ENCODE measurements at regions not wholly inside any gene's neighbourhood (a gene's known extent, or its start where the extent isn't known, plus 50 kb on each side); places are given as distances from the start of the nearest gene placed in this dataset.

GRCh38 chr9:79023134-79023580 is 548.6 kb upstream of the TLE4 start:
- H3K27me3 Mint-ChIP-seq (ENCODE audit: low read depth in 3 of 3) = peaks cover 0 to 5% (median 0%) of the 10 kb centered on the region in 3 donors
- no peak overlapping the region for H3K27ac Mint-ChIP-seq

GRCh38 chr9:79026316-79026715 is 545.4 kb upstream of the TLE4 start:
- H3K4me1 Mint-ChIP-seq = no peaks in the 10 kb centered on the region
- peaks cover 0 to 5% (median 0%) of the 10 kb centered on the region in 3 donors for H3K27me3 Mint-ChIP-seq (ENCODE audit: low read depth in 3 of 3)
- no peak for DNase-seq
- H3K9me3 Mint-ChIP-seq = peaks cover 0 to 4% (median 0%) of the 10 kb centered on the region in 6 donors
- no peak overlapping the region for H3K27ac Mint-ChIP-seq
- no peaks in the 10 kb centered on the region for H3K36me3 Mint-ChIP-seq
- no peak overlapping the region for H3K4me3 Mint-ChIP-seq

More at GRCh38 chr9:79023134-79023580, 548.6 kb upstream of the TLE4 start:
- peaks cover 0 to 5% (median under 1%) of the 10 kb centered on the region in 6 donors for H3K9me3 Mint-ChIP-seq
- no peak overlapping the region for H3K4me3 Mint-ChIP-seq
- DNase-seq = no peak
- no peaks in the 10 kb centered on the region for H3K36me3 Mint-ChIP-seq
- H3K4me1 Mint-ChIP-seq = no peaks in the 10 kb centered on the region

- H3K4me3 Mint-ChIP-seq = no peak overlapping the region
- H3K4me1 Mint-ChIP-seq = no peaks in the 10 kb centered on the region
- H3K27me3 Mint-ChIP-seq (ENCODE audit: low read depth in 3 of 3) = no peaks in the 10 kb centered on the region
- peaks cover 0 to 4% (median under 1%) of the 10 kb centered on the region in 6 donors for H3K9me3 Mint-ChIP-seq
- H3K36me3 Mint-ChIP-seq = no peaks in the 10 kb centered on the region
- no peak for DNase-seq
- H3K27ac Mint-ChIP-seq = no peak overlapping the region
Measured at GRCh38 chr9:79028101-79028500, 543.7 kb upstream of the TLE4 start.

GRCh38 chr9:79034583-79034982 is 537.2 kb upstream of the TLE4 start:
- H3K27ac Mint-ChIP-seq = no peak overlapping the region
- no peaks in the 10 kb centered on the region for H3K4me1 Mint-ChIP-seq
- H3K36me3 Mint-ChIP-seq = peaks cover 0 to 4% (median 0%) of the 10 kb centered on the region in 3 donors
- no peaks in the 10 kb centered on the region for H3K27me3 Mint-ChIP-seq (ENCODE audit: low read depth in 3 of 3)
- H3K4me3 Mint-ChIP-seq = no peak overlapping the region
- DNase-seq = no peak
- H3K9me3 Mint-ChIP-seq = peaks cover 2 to 17% (median 3%) of the 10 kb centered on the region in 6 donors

GRCh38 chr9:79037338-79037737 is 534.4 kb upstream of the TLE4 start:
- Mint-ChIP-seq H3K27me3 (ENCODE audit: low read depth in 3 of 3) (no peaks in the 10 kb centered on the region), H3K9me3 (peaks cover 0 to 17% (median 3%) of the 10 kb centered on the region in 6 donors), H3K4me1 (no peaks in the 10 kb centered on the region), H3K27ac (no peak overlapping the region), H3K4me3 (no peak overlapping the region), H3K36me3 (peaks cover 0 to 4% (median 0%) of the 10 kb centered on the region in 3 donors)
- DNase-seq = no peak

GRCh38 chr9:79040671-79041070 is 531.1 kb upstream of the TLE4 start:
- peaks cover 0 to 2% (median 1%) of the 10 kb centered on the region in 3 donors for H3K27me3 Mint-ChIP-seq (ENCODE audit: low read depth in 3 of 3)
- H3K36me3 Mint-ChIP-seq = peaks cover 0 to 4% (median 0%) of the 10 kb centered on the region in 3 donors
- DNase-seq = no peak
- H3K9me3 Mint-ChIP-seq = peaks cover 0 to 8% (median under 1%) of the 10 kb centered on the region in 6 donors
- H3K4me3 Mint-ChIP-seq = no peak overlapping the region
- no peak overlapping the region for H3K27ac Mint-ChIP-seq
- H3K4me1 Mint-ChIP-seq = no peaks in the 10 kb centered on the region

- Mint-ChIP-seq H3K27ac (no peak overlapping the region), H3K9me3 (peaks cover 0 to 8% (median under 1%) of the 10 kb centered on the region in 6 donors), H3K27me3 (ENCODE audit: low read depth in 3 of 3) (peaks cover 0 to 2% (median 1%) of the 10 kb centered on the region in 3 donors), H3K4me3 (no peak overlapping the region), H3K36me3 (peaks cover 0 to 4% (median 0%) of the 10 kb centered on the region in 3 donors), H3K4me1 (no peaks in the 10 kb centered on the region)
- no peak for DNase-seq
Measured at GRCh38 chr9:79041266-79041665, 530.5 kb upstream of the TLE4 start.

GRCh38 chr9:79043916-79044315 is 527.8 kb upstream of the TLE4 start:
- Mint-ChIP-seq H3K4me3 (no peak overlapping the region), H3K9me3 (peaks cover 0 to 4% (median under 1%) of the 10 kb centered on the region in 6 donors), H3K36me3 (no peaks in the 10 kb centered on the region), H3K27me3 (ENCODE audit: low read depth in 3 of 3) (peaks cover 0 to 2% (median 1%) of the 10 kb centered on the region in 3 donors), H3K4me1 (no peaks in the 10 kb centered on the region), H3K27ac (no peak overlapping the region)
- no peak for DNase-seq

- peaks cover 1 to 2% (median 1%) of the 10 kb centered on the region in 3 donors for H3K27me3 Mint-ChIP-seq (ENCODE audit: low read depth in 3 of 3)
- H3K9me3 Mint-ChIP-seq = peaks cover 0 to 4% (median 0%) of the 10 kb centered on the region in 6 donors
- H3K27ac Mint-ChIP-seq = no peak overlapping the region
- H3K36me3 Mint-ChIP-seq = no peaks in the 10 kb centered on the region
- H3K4me3 Mint-ChIP-seq = no peak overlapping the region
- no peaks in the 10 kb centered on the region for H3K4me1 Mint-ChIP-seq
- DNase-seq = no peak
Measured at GRCh38 chr9:79046401-79046800, 525.4 kb upstream of the TLE4 start.

- no peak overlapping the region for H3K27ac Mint-ChIP-seq
Measured at GRCh38 chr9:79049371-79049770, 522.4 kb upstream of the TLE4 start.

GRCh38 chr9:79053598-79053997 is 518.2 kb upstream of the TLE4 start:
- Mint-ChIP-seq H3K27ac (no peak overlapping the region), H3K4me3 (no peak overlapping the region), H3K36me3 (peaks cover 0 to 3% (median 0%) of the 10 kb centered on the region in 3 donors), H3K27me3 (ENCODE audit: low read depth in 3 of 3) (peaks cover 0 to 2% (median 1%) of the 10 kb centered on the region in 3 donors), H3K4me1 (no peaks in the 10 kb centered on the region), H3K9me3 (peaks cover 0 to 8% (median 2%) of the 10 kb centered on the region in 6 donors)
- DNase-seq = no peak

More at GRCh38 chr9:79049371-79049770, 522.4 kb upstream of the TLE4 start:
- no peak for DNase-seq
- Mint-ChIP-seq H3K27me3 (ENCODE audit: low read depth in 3 of 3) (peaks cover 1 to 2% (median 2%) of the 10 kb centered on the region in 3 donors), H3K4me1 (no peaks in the 10 kb centered on the region), H3K4me3 (no peak overlapping the region), H3K36me3 (peaks cover 0 to 3% (median 0%) of the 10 kb centered on the region in 3 donors), H3K9me3 (peaks cover 0 to 8% (median 2%) of the 10 kb centered on the region in 6 donors)

- peaks cover 0 to 2% (median 1%) of the 10 kb centered on the region in 3 donors for H3K27me3 Mint-ChIP-seq (ENCODE audit: low read depth in 3 of 3)
- peaks cover 0 to 12% (median 2%) of the 10 kb centered on the region in 6 donors for H3K9me3 Mint-ChIP-seq
- H3K27ac Mint-ChIP-seq = no peak overlapping the region
- H3K36me3 Mint-ChIP-seq = peaks cover 0 to 3% (median 0%) of the 10 kb centered on the region in 3 donors
- no peak for DNase-seq
- no peak overlapping the region for H3K4me3 Mint-ChIP-seq
- no peaks in the 10 kb centered on the region for H3K4me1 Mint-ChIP-seq
Measured at GRCh38 chr9:79054500-79054899, 517.3 kb upstream of the TLE4 start.

- no peaks in the 10 kb centered on the region for H3K4me1 Mint-ChIP-seq
- no peak overlapping the region for H3K27ac Mint-ChIP-seq
- no peak for DNase-seq
- no peak overlapping the region for H3K4me3 Mint-ChIP-seq
- peaks cover 0 to 2% (median 0%) of the 10 kb centered on the region in 3 donors for H3K27me3 Mint-ChIP-seq (ENCODE audit: low read depth in 3 of 3)
- H3K36me3 Mint-ChIP-seq = peaks cover 0 to 3% (median 0%) of the 10 kb centered on the region in 3 donors
- peaks cover 0 to 14% (median under 1%) of the 10 kb centered on the region in 6 donors for H3K9me3 Mint-ChIP-seq
Measured at GRCh38 chr9:79056041-79056440, 515.7 kb upstream of the TLE4 start.

GRCh38 chr9:79057576-79057975 is 514.2 kb upstream of the TLE4 start:
- no peak for DNase-seq
- peaks cover 0 to 3% (median 0%) of the 10 kb centered on the region in 3 donors for H3K36me3 Mint-ChIP-seq
- no peak overlapping the region for H3K4me3 Mint-ChIP-seq
- H3K27ac Mint-ChIP-seq = no peak overlapping the region
- peaks cover 0 to 12% (median under 1%) of the 10 kb centered on the region in 6 donors for H3K9me3 Mint-ChIP-seq
- peaks cover 0 to 5% (median 0%) of the 10 kb centered on the region in 3 donors for H3K27me3 Mint-ChIP-seq (ENCODE audit: low read depth in 3 of 3)
- H3K4me1 Mint-ChIP-seq = no peaks in the 10 kb centered on the region

- Mint-ChIP-seq H3K27ac (no peak overlapping the region), H3K4me3 (no peak overlapping the region), H3K4me1 (no peaks in the 10 kb centered on the region), H3K27me3 (ENCODE audit: low read depth in 3 of 3) (peaks cover 0 to 3% (median 0%) of the 10 kb centered on the region in 3 donors), H3K36me3 (no peaks in the 10 kb centered on the region), H3K9me3 (peaks cover 0 to 13% (median 2%) of the 10 kb centered on the region in 6 donors)
- no peak for DNase-seq
Measured at GRCh38 chr9:79060766-79061165, 511.0 kb upstream of the TLE4 start.
